ENCODE measurements at regions not wholly inside any gene's neighbourhood (a gene's known extent, or its start where the extent isn't known, plus 50 kb on each side); places are given as distances from the start of the nearest gene placed in this dataset.

GRCh38 chr13:106650690-106651205 is 82.8 kb upstream of the ARGLU1 start:
- TF ChIP-seq SIN3A (IDR thresholded peaks at IDR 0.05; ENCODE audit: low read depth) (no peak), CEBPB (IDR thresholded peaks at IDR 0.05; ENCODE audit: low read depth) (no peak), POLR2AphosphoS5 (IDR thresholded peaks at IDR 0.05; ENCODE audit: low read depth, low read length) (no peak), CTCF (IDR thresholded peaks at IDR 0.05 in 2 of 3, conservative IDR thresholded peaks at IDR 0.05 in 1 of 3; ENCODE audit: borderline replicate concordance in 1 of 3, insufficient read depth in 1 of 3, low read depth in 2 of 3, low read length in 2 of 3) (no peak)
